B cell (primary cell): ENCODE measurements at regions not wholly inside any gene's neighbourhood (a gene's known extent, or its start where the extent isn't known, plus 50 kb on each side); places are given as distances from the start of the nearest gene placed in this dataset.

Experiments
- EZH2 ChIP-seq: IDR thresholded peaks from 2 replicates; pipeline ENCODE4 v1.6.1; 2012; ENCODE audit warnings: borderline replicate concordance, low read depth, mild to moderate bottlenecking, moderate library complexity, low read length; ENCODE audit not compliant: insufficient read depth, poor library complexity, severe bottlenecking
- TF ChIP-seq, protein P1 (sequence below): fragments of 200-600 bp; IDR thresholded peaks from one replicate; pipeline ENCODE4 v1.8.0; 2022; ENCODE audit warnings: antibody characterized with exemption, mild to moderate bottlenecking

DNA sequence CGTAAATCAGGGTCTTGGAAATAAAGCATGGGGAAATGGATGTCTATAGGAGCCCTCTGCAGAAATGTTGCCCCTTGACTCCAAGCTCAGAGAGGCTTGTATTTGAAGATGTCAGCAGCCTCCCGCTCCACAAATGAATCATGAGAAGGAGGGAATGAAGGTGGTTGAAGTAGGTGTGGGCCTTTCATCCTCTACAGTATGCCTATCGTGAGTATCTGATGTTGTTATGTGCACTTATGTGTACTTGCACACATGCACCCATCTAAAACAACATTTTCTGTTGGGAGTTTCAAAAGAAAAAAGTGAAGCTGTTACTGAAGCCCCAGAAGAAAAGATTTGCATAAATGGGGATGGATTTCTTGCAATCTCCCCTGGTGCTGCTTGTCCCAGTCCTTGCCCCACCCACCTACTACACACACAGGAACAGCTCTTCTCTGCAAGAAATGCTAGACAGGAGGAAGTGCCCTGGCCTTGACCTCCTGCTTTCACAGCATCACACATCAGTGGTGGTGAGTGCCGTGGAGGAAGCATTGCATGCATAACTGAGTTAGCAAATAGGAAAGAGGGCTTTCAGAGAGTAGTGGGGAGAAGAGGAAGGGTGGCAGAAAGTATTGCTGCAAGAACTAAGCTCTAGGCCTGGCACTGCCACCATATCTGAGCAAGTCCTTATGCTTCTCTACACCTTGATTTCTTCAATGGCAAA, 156.1 kb downstream of the SNX18 start:
- TF ChIP-seq EZH2 = no peak
- TF ChIP-seq, protein P1, sequence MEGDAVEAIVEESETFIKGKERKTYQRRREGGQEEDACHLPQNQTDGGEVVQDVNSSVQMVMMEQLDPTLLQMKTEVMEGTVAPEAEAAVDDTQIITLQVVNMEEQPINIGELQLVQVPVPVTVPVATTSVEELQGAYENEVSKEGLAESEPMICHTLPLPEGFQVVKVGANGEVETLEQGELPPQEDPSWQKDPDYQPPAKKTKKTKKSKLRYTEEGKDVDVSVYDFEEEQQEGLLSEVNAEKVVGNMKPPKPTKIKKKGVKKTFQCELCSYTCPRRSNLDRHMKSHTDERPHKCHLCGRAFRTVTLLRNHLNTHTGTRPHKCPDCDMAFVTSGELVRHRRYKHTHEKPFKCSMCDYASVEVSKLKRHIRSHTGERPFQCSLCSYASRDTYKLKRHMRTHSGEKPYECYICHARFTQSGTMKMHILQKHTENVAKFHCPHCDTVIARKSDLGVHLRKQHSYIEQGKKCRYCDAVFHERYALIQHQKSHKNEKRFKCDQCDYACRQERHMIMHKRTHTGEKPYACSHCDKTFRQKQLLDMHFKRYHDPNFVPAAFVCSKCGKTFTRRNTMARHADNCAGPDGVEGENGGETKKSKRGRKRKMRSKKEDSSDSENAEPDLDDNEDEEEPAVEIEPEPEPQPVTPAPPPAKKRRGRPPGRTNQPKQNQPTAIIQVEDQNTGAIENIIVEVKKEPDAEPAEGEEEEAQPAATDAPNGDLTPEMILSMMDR = no peak
